H4 (cell line): ENCODE measurements at regions not wholly inside any gene's neighbourhood (a gene's known extent, or its start where the extent isn't known, plus 50 kb on each side); places are given as distances from the start of the nearest gene placed in this dataset.
"Not testable (repeated sequence)": the region's sequence is repeated elsewhere in the genome, so short reads cannot be mapped to it uniquely, and the experiment has no call there.

Experiments
- DNase-seq: peaks from one replicate; pipeline ENCODE4 v3.0.0-alpha.2; 2015; ENCODE audit warnings: low spot score

DNA sequence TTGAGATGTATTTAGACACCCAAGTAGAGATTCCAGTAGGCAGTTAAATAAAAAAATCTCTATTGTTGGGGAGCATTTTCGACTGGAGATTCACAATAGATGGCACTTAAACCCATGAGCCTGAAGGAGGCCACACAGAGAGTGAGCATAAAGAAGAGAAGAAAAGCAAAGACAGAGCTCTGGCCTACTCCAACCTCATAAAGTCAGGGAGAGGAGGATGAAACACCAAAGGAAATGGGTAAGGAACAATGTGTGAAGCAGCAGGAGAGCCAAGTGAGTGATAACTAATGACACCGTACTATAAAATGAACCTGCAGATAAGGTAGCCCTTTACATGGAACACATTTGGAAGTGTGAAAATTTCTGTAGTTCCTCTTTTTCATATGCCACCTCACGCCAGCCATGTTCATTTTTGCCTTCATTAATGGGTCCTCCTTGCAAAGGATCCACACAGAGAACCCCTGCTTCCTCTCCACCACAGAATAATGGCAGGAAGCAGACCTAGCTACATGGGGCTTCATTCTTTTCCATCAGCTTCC is 150.0 kb upstream of the SYT10 start:
- no peak for DNase-seq

DNA sequence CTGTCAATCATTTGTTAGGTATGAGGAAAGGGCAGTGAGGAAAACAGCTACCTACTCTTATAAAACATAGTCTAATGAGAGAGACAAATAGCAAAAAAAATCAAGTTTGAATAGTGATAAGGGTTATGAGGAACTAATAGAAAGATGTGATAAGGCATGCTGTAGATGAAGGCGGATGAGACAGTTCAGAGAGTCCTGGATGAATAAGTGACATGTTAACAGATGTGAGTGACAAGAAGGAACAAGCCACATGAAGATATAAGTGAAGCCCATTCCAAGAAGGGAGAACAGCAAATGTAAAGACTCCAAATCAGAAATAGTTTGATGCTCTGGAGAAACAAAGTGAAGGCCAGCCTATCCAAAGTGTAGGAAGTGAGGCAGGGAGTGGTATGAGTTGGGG is 154.1 kb upstream of the SYT10 start:
- no peak for DNase-seq

- DNase-seq = no peak
These were observed 156.4 kb upstream of the SYT10 start for GRCh38 chr12:33596061-33596460.

DNA sequence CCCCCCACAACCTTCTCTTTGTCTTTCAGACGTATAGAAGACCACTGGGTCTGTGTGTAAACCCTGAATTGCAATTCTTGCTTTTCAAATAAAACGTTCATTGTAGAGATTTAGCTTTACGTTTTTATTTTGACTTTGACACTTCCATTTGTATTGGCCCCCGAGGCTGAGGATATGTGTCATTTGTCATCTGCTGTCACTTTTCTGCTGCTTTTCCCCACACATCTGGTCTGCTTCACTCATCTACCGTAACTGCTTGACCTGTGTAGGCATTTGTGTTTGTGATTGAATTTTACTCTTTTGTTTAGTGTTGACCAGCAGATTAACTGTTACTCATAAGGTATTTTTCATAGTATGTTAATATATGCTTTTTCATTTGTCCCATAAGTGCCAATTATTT is 157.2 kb upstream of the SYT10 start:
- no peak for DNase-seq

DNA sequence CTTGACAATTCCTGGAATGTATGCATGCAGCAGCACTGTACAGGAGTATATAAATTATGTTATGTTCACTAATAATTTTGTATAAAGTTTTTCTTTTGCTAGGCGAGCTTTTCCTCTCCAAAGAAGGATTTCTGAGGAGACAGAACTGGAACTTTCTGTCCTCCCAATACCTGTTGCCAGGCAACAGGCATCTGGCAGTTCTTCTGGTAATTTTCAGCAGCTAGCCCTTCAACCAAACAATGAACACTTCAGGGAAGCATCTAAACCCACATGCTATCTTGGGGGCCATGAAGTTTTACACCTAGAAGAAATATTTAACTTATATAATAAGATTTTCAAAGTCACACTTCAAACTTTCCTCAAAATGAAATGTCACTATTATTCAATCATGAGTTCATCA is 162.9 kb upstream of the SYT10 start:
- no peak for DNase-seq

- no peak for DNase-seq
These were observed 166.1 kb upstream of the SYT10 start for GRCh38 chr12:33605757-33606156.

DNA sequence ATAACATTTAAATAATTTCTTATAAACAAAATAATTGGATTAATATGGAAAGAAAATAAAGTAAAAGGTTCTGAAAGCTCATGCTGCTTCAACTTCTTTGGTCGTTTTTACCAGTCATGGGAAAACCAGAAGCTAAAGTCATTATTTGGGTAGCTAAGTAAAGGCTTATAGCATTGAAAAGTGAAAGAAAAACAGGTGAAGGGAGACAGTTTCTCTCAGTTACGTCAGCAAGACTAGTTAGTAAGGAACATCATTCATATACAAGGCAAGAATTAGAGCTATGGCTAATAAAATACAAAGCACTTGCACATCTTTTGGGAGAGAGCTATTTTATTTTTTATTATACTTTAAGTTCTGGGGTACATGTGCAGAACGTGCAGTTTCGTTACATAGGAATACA is 170.3 kb upstream of the SYT10 start:
- DNase-seq = no peak

GRCh38 chr12:33614630-33615029 is 175.0 kb upstream of the SYT10 start:
- DNase-seq = no peak

- no peak for DNase-seq
These were observed 177.6 kb upstream of the SYT10 start for GRCh38 chr12:33617218-33617617.

GRCh38 chr12:33628087-33628486 is 188.5 kb upstream of the SYT10 start:
- DNase-seq = no peak

- no peak for DNase-seq
These were observed 194.9 kb upstream of the SYT10 start for GRCh38 chr12:33634544-33634943.

GRCh38 chr12:33636930-33637329 is 197.3 kb upstream of the SYT10 start:
- not testable (repeated sequence) for DNase-seq

- DNase-seq = no peak
These were observed 200.4 kb upstream of the SYT10 start for GRCh38 chr12:33639975-33640374.

- DNase-seq = no peak
These were observed 210.4 kb upstream of the SYT10 start for GRCh38 chr12:33649992-33650391.

DNA sequence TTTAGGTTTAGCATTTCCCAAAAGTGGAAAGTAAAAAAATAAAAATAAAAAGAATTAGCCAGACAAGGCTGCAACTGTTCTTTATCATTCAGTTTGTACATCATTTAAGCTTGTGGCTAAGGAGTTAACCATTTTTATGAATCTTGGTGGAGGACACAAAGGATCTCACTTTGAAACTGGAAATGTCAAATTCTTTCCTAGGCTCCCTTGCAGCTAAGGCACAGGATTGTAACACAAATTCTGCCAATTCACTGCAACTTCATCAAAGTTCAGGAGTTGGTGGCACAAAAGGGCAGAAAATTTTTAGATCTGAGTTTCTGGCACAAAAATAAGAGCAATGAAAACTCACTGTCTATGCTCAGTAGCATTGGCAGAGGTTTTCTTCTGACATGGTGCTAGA is 211.2 kb upstream of the SYT10 start:
- no peak for DNase-seq

GRCh38 chr12:33653362-33653761 is 213.7 kb upstream of the SYT10 start:
- no peak for DNase-seq

DNA sequence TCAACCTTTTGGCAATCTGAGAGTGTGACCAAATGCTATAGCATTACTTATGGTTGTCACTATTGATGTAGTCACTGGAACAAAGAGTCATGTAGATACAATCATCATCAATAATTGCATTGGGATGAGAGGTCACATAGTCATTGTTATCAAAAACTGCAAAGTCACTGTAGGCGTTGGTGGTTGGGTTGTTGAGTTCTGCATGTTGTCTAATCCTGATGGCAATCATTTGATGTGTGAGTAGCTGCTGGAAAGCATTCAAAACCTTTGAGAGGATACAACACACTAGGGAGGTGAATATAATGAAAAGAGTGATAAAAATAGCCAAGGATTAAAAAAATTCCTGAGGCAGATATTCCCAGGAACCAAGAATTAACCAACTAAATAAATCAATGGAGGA is 214.7 kb upstream of the SYT10 start:
- no peak for DNase-seq

- DNase-seq = no peak
These were observed 223.5 kb upstream of the SYT10 start for GRCh38 chr12:33663000-33663654.

- no peak for DNase-seq
These were observed 229.7 kb upstream of the SYT10 start for GRCh38 chr12:33669349-33669748.

DNA sequence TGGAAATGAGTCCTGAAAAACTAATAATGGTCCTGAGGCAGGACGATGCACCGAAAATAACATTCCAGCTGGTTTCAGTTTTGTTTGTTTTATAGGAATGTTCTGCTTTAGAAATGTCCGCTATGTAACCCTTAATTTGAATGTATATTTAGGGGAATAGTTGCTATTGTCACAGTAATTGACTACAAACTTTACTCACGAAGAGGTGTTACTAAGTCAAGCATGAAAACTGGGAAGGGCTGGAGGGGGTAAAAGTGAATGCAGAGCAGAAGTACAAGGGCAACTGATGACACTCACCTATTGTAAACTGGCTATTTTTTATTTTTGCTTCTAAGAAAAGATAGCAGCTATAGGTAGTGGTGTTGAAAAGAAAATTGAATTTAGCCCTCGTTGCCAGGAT is 230.7 kb upstream of the SYT10 start:
- DNase-seq = no peak

DNA sequence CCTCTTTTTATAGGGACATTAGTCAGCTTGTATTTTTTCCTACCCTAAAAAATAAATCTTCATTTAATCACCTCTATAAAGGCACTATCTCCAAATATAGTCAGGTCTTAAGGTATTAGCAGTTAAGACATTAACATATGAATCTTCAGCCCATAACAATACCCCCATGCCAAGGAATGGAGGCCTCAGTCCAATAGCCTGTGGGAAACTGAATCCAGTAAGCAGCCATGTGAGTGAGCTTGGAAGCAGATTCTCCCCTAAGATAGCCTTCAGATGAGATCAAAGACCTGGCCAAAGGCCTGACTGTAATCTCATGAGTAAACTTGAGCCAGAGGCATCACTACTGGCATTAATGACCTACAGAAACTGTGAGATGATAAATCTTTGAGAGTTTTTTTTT is 232.1 kb upstream of the SYT10 start:
- DNase-seq = no peak

DNA sequence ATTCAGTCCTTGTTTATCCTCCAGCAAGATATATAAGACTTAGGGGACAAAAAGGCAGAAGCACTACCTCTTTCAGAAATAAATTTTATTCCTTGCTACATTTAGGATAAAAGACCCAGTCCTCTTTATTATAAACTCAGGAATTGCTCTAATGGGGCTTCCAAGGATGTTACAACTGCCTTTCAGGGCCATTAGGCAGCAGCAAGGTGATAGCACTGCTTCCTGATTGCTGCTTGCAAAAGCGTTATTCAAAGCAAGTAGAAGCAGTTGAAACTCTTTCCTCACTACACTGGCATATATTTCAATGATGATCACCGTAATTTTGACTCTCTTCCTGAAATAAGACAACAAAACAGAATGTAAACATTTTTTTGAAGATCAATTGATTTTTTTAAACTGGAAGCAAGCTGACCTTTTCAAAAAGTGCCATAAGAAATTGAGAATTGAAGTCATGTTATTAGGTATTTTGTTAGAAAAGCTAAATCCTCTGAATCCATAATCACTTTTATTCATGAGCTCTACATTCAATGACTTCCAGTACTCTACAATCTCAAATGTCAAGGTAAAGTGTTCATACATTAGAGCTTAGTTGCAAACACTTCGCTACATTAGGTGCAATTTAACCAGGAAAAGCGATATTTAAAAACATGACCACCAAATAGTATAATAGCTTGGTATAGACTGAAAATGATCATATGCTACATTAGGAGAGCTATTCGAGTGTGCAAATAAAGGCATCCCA is 233.4 kb upstream of the SYT10 start:
- no peak for DNase-seq

- no peak for DNase-seq
These were observed 237.2 kb upstream of the SYT10 start for GRCh38 chr12:33676866-33677265.
